Ishikawa (cell line): ENCODE measurements at regions not wholly inside any gene's neighbourhood (a gene's known extent, or its start where the extent isn't known, plus 50 kb on each side); places are given as distances from the start of the nearest gene placed in this dataset.

Source experiments
- CEBPB ChIP-seq: IDR thresholded peaks from 2 replicates; pipeline ENCODE4 v1.6.1; 2012
- CREB1 ChIP-seq: IDR thresholded peaks from 2 replicates; pipeline ENCODE4 v1.6.1; 2012; ENCODE audit warnings: low read depth
- EGR1 ChIP-seq: IDR thresholded peaks from 2 replicates; pipeline ENCODE4 v1.6.1; 2012
- EP300 ChIP-seq: IDR thresholded peaks from 2 replicates; pipeline ENCODE4 v1.6.1; 2012; ENCODE audit warnings: borderline replicate concordance
- FOXM1 ChIP-seq: IDR thresholded peaks from 2 replicates; pipeline ENCODE4 v1.6.1; 2012; ENCODE audit warnings: low read depth, borderline replicate concordance
- MAX ChIP-seq: IDR thresholded peaks from 2 replicates; pipeline ENCODE4 v1.6.1; 2012
- NFIC ChIP-seq: IDR thresholded peaks from 2 replicates; pipeline ENCODE4 v1.6.1; 2012
- RAD21 ChIP-seq: IDR thresholded peaks from 2 replicates; pipeline ENCODE4 v1.6.1; 2012; ENCODE audit warnings: low read depth
- REST ChIP-seq: IDR thresholded peaks from 2 replicates; pipeline ENCODE4 v1.6.1; 2012; ENCODE audit warnings: low read depth, mild to moderate bottlenecking
- TAF1 ChIP-seq: IDR thresholded peaks from 2 replicates; pipeline ENCODE4 v1.6.1; 2012; ENCODE audit warnings: low read depth, mild to moderate bottlenecking
- TCF12 ChIP-seq: IDR thresholded peaks from 2 replicates; pipeline ENCODE4 v1.6.1; 2012; ENCODE audit warnings: low read depth
- TEAD4 ChIP-seq: IDR thresholded peaks from 2 replicates; pipeline ENCODE4 v1.6.1; 2012
- USF1 ChIP-seq: IDR thresholded peaks from 2 replicates; pipeline ENCODE4 v1.6.1; 2012
- YY1 ChIP-seq: IDR thresholded peaks from 2 replicates; pipeline ENCODE4 v1.6.1; 2012; ENCODE audit warnings: low read depth
- ZBTB7A ChIP-seq: IDR thresholded peaks from 2 replicates; pipeline ENCODE4 v1.6.1; 2012; ENCODE audit warnings: low read depth

GRCh38 chr4:176464748-176465147 is 145.0 kb downstream of the SPCS3 start:
- TF ChIP-seq TCF12 = no peak
- no peak for TF ChIP-seq EGR1
- TF ChIP-seq NFIC = no peak
- no peak for TF ChIP-seq TAF1
- no peak for TF ChIP-seq REST
- no peak for TF ChIP-seq FOXM1
- no peak for TF ChIP-seq MAX
- TF ChIP-seq CEBPB = no peak
- no peak for TF ChIP-seq CREB1
- TF ChIP-seq USF1 = no peak
- TF ChIP-seq ZBTB7A = no peak
- TF ChIP-seq TEAD4 = no peak
- TF ChIP-seq EP300 = no peak
- no peak for TF ChIP-seq YY1
- TF ChIP-seq RAD21 = no peak

GRCh38 chr4:176467001-176467400 is 147.2 kb downstream of the SPCS3 start:
- TF ChIP-seq RAD21 (no peak), EP300 (no peak), MAX (no peak), CEBPB (no peak), TCF12 (no peak), USF1 (no peak), TEAD4 (no peak), CREB1 (no peak), NFIC (no peak), TAF1 (no peak), YY1 (no peak), EGR1 (no peak), ZBTB7A (no peak), REST (no peak), FOXM1 (no peak)

GRCh38 chr4:176469546-176469945 is 149.8 kb downstream of the SPCS3 start:
- TF ChIP-seq REST = no peak
- TF ChIP-seq RAD21 = no peak
- no peak for TF ChIP-seq YY1
- TF ChIP-seq FOXM1 = no peak
- TF ChIP-seq ZBTB7A = no peak
- TF ChIP-seq CEBPB = no peak
- TF ChIP-seq TAF1 = no peak
- TF ChIP-seq EGR1 = no peak

GRCh38 chr4:176470671-176471070 is 150.9 kb downstream of the SPCS3 start:
- TF ChIP-seq EP300 = no peak
- TF ChIP-seq TEAD4 = no peak
- TF ChIP-seq YY1 = no peak
- TF ChIP-seq TCF12 = no peak
- TF ChIP-seq USF1 = no peak
- TF ChIP-seq NFIC = no peak
- TF ChIP-seq MAX = no peak
- no peak for TF ChIP-seq TAF1
- TF ChIP-seq ZBTB7A = no peak
- TF ChIP-seq CEBPB = no peak
- no peak for TF ChIP-seq REST
- no peak for TF ChIP-seq RAD21
- no peak for TF ChIP-seq CREB1
- TF ChIP-seq FOXM1 = no peak
- TF ChIP-seq EGR1 = no peak
